Activated T-cell treated with anti-CD3 and anti-CD28 coated beads, Interleukin-2, amount 50 U/mL, for 48 hours (primary cell): ENCODE measurements at regions not wholly inside any gene's neighbourhood (a gene's known extent, or its start where the extent isn't known, plus 50 kb on each side); places are given as distances from the start of the nearest gene placed in this dataset.

ENCODE experiments used
- DNase-seq, 2 experiments: peaks; one replicate each; pipeline ENCODE4 v3.0.0-alpha.2; 2020

DNA sequence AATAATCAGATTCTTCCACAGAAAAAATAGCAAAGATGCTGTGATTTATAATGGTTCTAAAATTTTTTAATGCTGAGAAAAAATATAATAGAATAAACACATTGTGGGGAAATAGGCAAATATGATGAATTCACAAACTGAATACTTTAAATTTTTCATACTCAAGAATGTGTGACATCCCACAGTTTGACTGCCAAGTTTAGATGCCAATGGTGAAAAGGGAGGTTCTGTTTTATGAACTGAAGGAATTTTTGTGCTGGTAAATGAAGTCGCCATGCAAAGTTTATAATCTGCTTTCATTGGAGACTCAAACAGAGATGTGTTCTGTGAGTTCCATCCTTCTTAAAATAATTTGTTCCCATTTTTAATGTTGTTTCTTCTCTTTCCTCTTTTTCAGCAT, 367.5 kb upstream of the ADAMTS16 start:
- no peak for DNase-seq

DNA sequence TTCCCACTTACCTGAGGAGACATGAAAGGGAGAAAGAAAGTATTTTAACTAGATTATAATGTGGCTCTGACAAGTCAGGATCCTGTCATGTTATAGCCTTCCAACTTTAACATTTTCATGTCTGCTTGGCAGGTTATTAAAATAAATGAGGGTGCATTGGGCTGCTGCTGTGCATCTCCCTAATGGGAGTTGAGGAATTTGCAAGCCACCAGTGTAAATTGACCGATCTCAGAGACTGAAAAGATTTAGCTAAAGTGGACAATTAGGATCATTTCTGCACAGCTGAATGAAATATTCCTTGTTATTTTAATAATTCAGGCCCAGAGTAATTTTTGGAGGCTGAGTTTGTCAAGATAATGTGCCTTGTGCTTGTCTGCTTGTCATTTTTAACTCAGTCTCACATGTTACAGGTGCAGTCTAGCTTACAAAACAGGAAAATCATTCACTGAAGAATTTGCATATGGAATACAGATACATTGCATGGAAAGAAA, 366.3 kb upstream of the ADAMTS16 start:
- no peak for DNase-seq

DNA sequence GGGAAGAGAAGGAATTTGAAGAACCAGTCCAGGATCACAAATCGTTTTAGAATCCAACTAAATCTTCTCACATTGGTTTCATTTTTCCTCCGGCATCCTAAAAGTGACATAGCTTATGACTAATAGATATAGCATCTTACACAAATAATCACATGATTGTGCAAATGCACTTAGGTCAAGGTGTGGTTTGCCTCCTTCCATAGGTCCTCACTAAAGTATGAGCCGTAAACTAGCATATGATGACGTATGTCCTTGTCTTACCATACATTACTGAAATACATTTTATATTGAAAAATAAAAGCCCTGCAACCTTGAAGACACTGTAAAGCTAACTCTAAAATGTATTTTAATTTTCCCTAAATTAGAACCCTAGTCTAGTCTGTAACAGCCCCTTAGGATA, 362.7 kb upstream of the ADAMTS16 start:
- no peak for DNase-seq

DNA sequence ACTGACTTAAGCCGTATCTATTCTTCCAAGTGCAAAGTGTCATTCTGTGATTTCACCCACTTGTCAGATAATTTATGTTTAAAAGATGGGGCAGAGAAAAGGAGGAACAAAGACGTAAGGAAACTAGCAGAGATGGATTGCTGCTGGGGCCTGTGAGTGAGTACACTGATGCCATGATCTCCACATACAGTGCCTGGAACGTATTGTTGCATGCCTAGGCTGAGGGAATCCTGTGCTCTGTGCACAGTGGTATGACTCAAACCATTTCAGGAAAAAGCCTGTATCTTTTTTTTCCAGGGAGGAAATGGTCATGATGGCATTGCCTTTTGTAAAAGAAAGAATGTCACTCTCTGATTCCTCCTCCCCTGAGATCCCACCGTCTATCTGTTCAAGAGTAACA, 359.5 kb upstream of the ADAMTS16 start:
- no peak for DNase-seq

DNA sequence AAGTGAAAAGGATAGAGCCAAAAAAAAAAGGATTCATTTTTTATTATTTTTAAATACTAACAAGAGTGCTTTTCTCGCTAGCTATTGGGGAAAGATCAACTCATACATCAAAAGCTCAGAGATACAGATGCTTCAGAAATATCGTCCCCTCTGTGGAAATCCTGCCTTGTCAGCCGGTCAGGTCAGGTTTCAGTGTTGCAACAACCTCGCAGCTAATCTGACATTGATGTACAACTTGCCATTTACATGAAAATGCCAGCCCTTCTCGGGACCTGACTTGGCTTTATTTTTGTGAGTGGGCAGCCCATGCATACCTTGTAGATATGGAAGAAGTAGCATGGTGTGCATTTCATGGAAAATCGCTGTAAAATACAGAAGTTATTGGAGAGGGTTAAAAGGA, 358.8 kb upstream of the ADAMTS16 start:
- DNase-seq, result no peak

DNA sequence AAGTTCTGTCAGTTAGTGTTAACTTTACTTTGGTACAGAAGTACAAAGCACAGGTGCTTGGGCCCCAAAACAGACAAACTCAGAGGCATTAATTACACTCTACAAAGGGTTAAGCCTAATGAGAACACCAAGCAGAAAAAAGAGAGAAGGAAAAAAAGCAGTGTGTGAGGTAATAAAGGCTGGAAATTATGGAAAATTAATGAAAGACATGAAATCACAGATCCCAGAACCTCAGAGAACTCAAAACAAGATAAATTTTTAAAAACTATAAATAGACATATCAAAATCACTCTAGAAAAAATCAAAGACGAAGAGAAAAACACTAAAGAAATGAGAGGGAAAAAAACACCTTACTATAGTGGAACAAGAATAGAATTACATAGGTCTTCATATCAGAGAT, 354.2 kb upstream of the ADAMTS16 start:
- DNase-seq, result no peak

DNA sequence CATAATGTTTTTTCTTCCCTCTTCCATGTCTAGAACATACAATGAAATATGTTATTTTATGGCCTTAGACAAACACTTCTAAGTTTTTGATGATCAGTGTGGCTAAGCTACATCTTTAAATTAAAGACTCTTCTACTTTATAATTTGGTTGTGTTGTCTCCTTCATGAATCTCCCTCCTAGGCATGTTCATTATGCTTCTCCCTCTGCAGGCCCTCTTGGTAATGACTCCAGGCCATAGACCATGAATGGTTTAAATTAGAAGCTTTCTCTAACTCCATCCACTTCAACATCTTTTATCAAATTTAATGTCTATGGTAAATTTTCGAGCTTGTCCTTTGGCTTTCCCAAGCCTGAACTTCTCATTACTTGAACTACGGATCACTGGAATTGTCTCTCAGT, 342.7 kb upstream of the ADAMTS16 start:
- no peak for DNase-seq

DNA sequence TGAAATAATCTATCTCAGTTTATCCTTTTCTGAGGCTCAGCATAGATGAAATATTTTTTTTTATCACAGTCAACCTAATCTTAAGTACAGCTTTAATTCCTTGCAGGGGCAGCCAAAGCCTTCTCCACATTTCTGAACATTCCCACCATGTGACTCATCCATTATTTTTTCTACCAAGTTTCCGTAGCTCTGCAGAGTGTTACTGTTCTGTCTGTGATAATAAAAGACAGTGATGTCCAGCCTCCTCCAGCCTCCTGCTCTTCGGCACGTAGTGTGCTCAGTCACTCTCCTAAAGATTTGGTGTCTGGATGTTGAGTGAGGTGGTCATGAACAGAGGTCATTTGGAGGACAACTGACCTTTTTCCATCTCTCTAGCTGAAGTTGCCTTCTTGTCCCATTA, 338.1 kb upstream of the ADAMTS16 start:
- no peak for DNase-seq

DNA sequence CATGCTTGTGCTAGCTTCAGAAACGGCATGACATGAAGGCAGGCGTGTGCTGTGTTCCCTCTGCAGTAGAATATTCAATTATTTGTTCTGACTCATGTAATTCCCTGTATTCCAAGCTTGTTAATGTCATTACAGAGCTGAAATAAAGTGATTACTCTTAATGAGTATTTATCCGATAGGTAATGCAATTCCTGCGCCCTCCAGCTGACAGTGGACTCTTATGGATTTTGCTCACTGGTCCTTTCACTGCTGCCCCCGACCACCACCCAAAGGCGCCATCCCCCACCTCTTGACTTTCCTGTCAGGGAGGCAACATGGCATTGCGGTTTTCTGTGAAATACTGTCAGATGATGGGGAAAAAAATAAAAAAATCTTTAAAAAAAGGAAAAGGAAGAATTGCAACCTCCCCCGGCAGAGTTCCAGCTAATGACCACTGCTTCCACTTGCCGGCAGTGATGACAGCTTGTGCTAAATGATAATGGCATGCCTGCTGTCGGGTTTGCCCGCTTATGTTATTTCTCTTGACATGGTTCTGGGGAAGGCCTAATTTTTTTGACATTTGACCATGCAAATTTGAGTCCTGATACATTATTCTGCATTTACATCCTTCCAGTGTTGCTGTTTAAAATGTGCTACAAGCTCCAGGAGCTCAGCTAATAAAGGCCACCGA, 335.3 kb upstream of the ADAMTS16 start:
- DNase-seq, result no peak

DNA sequence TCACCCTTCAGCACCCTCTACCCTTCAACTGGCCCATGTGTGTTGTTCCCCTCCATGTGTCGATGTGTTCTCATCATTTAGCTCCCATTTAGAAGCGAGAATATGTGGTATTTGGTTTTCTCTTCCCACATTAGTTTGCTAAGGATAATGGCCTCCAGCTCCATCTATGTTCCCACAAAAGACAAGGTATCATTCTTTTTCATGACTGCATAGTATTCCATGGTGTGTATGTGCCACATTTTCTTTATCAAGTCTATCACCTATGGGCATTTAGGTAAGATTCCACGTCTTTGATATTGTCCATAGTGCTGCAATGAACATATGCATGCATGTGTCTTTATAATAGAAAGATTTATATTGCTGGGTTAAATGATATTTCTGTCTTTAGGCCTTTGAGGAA, 325.1 kb upstream of the ADAMTS16 start:
- no peak for DNase-seq

DNA sequence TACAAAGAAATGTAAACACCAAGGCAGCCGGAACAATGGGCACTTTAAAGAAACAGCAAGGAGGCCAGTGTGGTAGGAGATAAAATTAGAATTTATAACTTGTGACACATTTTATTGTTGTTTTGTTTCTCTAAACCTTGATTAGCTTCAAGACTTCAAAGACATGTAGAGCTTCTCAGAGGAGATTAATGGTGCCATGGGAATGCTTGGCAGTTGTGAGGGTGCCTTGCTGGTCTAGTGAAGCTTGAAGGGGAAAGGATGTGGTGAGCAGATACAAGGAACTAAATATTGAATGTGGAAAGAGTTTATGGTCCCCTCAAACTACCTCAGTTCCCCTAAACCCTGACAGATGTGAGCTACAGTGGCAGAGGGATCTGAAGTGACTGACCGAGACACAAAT, 322.4 kb upstream of the ADAMTS16 start:
- no peak for DNase-seq

DNA sequence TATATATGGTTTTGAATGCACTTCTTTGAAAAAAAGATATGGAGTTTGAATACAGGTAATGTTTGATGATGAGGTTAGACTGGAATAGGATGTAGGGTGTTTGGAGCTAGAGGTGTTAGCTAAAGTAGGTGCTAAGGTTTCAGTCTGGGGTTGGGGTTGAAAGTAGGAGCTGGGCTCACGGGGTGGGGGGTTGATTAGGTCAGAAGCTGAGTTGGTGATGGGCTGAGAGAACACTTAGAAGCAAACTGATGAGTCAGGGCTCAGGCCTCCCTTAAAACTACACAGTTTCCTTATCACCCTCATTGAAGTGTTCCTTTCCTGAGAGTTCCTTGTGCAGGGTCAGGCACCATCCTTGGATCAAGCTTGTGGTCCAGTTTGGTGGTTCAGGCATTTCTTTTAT, 308.8 kb upstream of the ADAMTS16 start:
- no peak for DNase-seq

DNA sequence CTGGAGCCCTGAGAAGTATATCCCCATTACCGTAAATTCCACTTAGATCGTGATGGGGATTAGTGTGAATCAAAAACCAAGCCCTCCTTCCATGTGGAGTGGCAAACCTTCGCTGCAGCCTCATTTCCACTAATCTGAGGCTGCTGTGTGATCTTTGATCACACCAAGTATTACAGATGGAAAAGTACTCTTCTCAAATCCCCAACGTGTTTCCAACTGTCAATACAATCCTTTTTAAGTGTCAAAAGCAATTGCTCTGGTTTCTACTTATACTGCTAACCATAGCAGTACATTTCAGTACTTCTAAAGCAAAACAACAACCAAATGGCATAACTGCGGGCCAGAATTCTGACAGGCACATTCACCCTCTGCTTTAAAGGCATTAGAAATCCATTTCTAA, 307.7 kb upstream of the ADAMTS16 start:
- DNase-seq, result no peak

DNA sequence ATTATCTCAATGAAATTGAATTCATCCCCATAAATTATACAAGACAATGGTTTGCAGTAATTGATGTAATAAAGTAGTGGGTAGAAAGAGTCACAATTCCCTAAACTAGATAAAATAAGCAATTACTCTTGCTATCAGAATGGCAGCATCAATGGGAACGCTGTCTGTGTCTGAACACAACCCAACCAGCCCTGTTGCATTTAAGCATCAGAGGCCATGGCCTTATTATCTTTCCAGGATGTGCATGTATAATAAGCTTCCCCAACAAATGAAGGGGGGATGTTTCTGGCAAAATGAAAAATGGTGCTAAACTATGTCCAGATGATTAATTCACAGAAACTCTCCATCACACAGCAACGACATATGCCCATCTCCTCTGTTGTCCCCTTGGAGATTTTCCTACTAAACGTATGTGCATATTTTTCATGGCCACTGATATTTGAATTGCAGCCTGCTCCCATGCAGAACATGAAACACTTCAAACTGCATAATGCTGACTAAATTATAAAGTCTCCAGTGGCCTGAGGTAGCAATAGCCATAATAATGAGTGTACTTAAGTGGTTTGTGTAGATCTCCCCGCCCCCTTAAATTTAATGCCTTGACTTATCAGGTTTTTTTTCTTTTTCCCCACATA, 306.9 kb upstream of the ADAMTS16 start:
- no peak for DNase-seq

DNA sequence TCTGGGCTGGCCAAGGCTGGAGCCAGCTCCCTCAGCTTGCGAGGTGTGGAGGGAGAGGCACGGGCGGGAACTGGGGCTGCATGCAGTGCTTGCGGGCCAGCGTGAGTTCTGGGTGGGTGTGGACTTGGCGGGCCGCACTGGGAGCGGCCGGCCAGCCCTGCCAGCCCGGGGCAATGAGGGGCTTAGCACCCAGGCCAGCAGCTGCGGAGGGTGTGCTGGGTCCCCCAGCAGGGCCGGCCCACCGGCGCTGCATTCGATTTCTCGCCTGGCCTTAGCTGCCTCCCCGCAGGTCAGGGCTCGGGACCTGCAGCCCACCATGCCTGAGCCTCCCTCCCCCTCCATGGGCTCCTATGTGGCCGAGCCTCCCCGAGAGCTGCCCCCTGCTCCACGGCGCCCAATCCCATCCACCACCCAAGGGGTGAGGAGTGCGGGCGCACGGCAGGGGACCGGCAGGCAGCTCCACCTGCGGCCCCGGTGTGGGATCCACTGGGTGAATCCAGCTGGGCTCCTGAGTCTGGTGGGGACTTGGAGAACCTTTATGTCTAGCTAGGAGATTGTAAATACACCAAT, 302.6 kb upstream of the ADAMTS16 start:
- DNase-seq, result no peak

DNA sequence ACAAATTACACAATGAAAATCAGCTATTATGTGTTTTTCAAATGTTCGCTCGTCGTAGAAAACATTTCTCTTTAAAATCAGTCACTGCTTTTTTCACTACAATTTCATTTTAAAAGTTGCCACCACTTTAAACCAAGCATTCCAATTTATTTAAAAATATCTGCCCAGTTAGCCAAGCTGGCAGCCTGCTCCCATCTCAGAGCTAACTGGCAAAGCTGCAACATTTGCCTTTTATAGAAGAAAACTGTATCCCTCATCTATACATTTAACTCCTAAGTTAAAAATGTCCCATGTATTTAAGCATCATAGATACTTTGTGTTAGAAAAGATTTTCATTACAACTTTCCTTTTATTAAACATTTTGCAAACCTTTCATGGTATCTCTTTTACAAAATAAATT, 294.9 kb upstream of the ADAMTS16 start:
- no peak for DNase-seq

DNA sequence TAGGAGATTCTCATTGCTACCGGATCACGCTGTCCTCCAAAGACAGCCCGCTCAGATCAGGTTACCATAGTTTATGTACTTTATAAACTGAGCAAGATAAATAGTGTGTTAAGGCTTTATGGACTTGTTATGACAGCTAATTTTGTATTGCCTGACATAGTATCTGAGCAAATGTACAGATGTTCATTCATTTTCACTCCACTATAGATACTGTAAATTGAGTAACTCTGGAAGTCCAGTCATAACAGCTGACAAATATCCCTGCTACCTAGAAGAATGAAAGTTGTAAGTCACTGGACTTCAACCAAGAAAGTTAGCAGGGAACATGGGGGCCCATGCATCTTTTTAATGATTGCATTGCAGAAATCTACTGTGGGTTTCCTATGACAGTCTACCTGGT, 292.4 kb upstream of the ADAMTS16 start:
- DNase-seq, result no peak

DNA sequence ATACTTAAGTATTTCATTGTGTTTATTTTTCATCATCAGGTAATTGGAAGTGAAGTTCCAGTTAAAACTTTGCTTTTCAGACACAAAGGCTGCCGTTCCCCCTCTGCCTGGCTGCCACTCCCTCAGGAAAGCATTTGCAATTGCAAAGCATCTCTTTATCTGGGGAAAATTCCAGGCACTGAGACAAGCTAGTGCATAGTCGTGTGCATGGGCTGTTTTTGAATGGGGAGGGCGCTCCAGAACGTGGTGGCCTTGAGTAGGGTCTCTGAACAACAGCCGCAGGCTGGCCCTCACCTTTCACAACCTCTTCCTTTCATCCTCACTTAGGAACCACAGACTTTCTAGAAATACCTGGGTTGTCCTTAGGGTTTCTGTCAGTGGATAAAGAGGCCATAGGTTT, 285.1 kb upstream of the ADAMTS16 start:
- DNase-seq, result no peak

DNA sequence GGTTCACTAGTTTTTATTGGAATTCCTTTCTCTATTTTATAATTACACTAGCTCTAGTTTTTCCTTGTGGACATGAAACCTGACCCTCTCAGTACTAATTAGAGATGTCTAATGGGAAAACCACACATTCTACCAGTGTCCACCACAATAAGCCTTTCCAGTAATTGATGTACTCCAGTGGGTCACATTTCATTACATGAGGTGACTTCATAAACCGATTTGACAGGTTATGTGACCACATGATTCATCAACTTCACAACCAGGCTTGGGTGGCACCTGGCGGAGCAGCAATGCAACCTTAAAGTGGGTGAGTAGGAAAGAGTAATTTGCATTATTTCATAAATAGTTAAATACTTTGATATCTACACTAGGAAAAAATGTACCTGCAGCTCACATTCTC, 284.2 kb upstream of the ADAMTS16 start:
- DNase-seq, result no peak

DNA sequence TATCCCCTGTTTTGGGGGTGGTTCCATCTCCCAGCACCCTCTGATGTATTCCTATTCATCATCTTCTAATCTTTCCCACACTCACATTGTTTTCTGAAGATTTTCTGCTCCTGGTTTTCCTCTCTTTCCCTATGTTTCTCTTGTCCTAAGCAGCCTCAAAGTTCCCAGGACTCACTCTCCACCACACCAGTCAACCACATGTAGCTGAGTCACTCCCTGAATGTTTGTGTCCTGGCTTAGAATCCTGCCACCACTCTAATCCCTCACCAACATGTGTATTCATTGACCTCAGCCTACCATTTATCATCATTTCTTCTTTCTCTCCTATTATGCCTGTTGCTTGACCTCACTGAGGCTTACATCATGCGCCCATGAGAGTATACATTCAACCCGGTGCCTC, 282.4 kb upstream of the ADAMTS16 start:
- DNase-seq, result no peak

DNA sequence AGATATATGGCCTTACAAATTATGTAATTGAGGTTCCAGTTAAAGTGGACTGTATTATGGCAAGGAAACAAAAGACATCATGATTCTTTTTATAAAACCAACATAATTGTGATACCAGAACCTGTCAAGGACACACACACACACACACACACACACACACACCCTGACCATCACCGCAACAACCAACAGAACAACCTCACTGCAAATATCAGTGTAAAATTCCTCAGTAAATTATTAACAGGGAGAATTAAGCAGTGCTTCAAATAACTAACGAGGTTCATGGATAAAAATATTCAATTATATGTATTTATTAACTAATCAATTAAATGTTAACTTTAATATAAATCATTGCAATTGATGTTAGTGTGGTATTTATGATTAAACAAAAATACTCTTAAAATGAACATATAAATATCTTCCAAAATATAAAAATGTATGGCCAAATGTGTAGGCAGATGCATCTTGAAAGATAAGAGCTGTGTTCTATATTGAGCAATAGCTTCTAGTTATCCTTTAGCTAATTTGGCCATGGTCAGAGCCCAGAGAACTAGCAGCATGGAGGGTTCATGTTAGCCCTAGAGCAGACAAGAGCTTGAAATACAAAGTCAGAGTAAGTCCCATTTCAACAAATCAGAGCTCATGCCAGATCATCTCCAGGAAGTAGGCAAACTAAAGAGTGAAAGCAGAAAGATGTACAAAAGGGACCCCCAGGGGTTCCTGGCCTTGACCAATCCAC, 280.5 kb upstream of the ADAMTS16 start:
- no peak for DNase-seq

DNA sequence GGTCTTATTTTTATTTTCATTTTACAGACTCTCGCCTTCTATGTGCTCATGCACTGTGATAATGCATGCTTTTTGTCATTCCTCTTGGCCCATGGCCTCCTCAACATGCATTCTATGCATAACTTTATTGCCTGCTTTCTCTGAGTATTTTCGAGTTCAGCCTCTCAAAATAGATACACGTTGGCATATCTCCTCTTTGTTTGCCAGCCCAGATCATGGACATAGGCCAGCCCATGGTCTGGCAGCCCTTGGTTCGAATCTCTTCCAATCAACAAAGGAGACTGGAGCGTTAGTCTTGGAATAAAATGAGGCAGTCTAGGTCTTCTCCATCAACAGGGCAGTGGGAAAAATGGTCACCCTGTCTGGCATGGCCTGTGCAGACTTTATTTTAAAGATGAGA, 279.5 kb upstream of the ADAMTS16 start:
- no peak for DNase-seq

DNA sequence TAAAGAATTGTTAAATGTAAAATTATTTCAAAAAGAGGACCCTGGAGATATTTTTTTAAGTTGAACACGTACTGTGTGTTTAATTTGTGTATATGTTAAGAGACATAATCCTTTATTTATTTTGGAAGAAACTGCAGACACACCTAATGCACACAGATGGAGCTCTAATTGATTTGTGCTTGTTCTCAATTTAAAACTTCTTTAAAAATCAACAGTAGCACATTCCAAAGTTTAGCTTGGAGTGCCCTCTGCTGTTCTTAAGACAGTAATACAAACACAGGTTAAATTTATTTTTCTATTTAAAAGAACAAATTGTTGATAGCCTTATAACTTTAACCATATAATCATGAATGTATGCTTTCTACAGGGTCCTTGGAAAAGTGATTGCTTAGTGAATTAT, 277.6 kb upstream of the ADAMTS16 start:
- no peak for DNase-seq

DNA sequence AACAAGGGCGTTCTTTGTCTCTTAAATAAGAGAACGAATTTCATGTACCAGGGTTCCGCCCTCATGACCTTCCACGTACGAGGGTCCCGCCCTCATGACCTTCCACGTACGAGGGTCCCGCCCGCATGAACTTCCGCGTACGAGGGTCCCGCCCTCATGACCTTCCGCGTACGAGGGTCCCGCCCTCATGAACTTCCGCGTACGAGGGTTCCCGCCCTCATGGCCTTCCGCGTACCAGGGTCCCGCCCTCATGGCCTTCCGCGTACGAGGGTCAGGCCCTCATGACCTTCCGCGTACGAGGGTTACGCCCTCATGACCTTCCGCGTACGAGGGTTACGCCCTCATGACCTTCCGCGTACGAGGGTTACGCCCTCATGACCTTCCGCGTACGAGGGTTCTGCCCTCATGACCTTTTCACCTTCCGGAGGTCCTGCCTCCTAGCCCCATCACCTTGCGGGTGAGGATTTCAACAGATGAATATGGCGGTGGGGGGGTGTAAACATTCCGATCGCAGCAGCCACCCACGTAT, 273.9 kb upstream of the ADAMTS16 start:
- DNase-seq, result no peak
